A549 (cell line): ENCODE measurements at regions not wholly inside any gene's neighbourhood (a gene's known extent, or its start where the extent isn't known, plus 50 kb on each side); places are given as distances from the start of the nearest gene placed in this dataset.

Source experiments
- BHLHE40 ChIP-seq: IDR thresholded peaks from 2 replicates; pipeline ENCODE4 v1.6.1; 2012; ENCODE audit warnings: low read depth, low read length, inconsistent platforms
- E2F6 ChIP-seq: IDR thresholded peaks from 2 replicates; pipeline ENCODE4 v1.6.1; 2012; ENCODE audit warnings: low read depth, borderline replicate concordance
- GATA3 ChIP-seq: IDR thresholded peaks from 2 replicates; pipeline ENCODE4 v1.6.1; 2012; ENCODE audit warnings: borderline replicate concordance
- POLR2A ChIP-seq: IDR thresholded peaks from 2 replicates; pipeline ENCODE4 v1.6.1; 2012; ENCODE audit warnings: mild to moderate bottlenecking, low read length
- RFX5 ChIP-seq: fragments of 450-650 bp; IDR thresholded peaks from 2 replicates; pipeline ENCODE4 v1.7.1; 2014; ENCODE audit warnings: antibody characterized with exemption, mild to moderate bottlenecking, moderate library complexity
- TF ChIP-seq, protein P1 (sequence below): fragments of >200 bp; sonication (Bioruptor Twin); formaldehyde crosslinking; IDR thresholded peaks from 3 replicates; pipeline ENCODE4 v1.5.1; 2016
- TF ChIP-seq, protein P2 (sequence below): IDR thresholded peaks from 2 replicates; pipeline ENCODE4 v1.6.1; 2012

DNA sequence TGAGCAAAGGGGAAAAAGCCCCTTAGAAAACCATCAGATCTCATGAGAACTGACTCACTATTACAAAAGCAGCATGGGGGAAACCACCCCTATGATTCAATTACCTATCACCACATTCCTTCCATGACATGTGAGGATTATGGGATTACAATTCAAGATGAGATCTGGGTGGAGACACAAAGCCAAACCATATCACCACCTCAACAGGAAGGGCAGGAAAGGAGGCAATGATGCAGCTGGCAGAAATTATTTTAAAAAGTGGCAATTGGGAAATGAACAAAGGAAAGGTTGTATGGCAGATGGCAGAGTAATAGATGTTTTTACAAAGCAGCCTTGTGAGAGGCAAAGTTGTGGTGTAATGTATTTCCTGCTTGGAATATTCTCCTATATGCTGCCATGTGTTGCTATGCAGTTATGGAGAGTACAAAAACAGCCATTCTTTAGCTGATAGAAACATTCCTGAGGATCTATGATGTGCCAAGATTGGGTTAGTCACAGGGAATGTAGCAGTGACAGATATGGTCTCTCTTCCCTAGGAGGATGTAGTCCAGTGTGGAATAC lies 138.8 kb downstream of the SMC2 start:
- TF ChIP-seq BHLHE40: no peak
- no peak for TF ChIP-seq RFX5
- TF ChIP-seq, protein P1, sequence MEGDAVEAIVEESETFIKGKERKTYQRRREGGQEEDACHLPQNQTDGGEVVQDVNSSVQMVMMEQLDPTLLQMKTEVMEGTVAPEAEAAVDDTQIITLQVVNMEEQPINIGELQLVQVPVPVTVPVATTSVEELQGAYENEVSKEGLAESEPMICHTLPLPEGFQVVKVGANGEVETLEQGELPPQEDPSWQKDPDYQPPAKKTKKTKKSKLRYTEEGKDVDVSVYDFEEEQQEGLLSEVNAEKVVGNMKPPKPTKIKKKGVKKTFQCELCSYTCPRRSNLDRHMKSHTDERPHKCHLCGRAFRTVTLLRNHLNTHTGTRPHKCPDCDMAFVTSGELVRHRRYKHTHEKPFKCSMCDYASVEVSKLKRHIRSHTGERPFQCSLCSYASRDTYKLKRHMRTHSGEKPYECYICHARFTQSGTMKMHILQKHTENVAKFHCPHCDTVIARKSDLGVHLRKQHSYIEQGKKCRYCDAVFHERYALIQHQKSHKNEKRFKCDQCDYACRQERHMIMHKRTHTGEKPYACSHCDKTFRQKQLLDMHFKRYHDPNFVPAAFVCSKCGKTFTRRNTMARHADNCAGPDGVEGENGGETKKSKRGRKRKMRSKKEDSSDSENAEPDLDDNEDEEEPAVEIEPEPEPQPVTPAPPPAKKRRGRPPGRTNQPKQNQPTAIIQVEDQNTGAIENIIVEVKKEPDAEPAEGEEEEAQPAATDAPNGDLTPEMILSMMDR: no peak
- no peak for TF ChIP-seq POLR2A
- TF ChIP-seq E2F6: no peak
- TF ChIP-seq GATA3: no peak
- TF ChIP-seq, protein P2, sequence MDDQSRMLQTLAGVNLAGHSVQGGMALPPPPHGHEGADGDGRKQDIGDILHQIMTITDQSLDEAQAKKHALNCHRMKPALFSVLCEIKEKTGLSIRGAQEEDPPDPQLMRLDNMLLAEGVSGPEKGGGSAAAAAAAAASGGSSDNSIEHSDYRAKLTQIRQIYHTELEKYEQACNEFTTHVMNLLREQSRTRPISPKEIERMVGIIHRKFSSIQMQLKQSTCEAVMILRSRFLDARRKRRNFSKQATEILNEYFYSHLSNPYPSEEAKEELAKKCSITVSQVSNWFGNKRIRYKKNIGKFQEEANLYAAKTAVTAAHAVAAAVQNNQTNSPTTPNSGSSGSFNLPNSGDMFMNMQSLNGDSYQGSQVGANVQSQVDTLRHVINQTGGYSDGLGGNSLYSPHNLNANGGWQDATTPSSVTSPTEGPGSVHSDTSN: no peak
